Astrocyte (in vitro differentiated cells and primary cell): ENCODE measurements at regions not wholly inside any gene's neighbourhood (a gene's known extent, or its start where the extent isn't known, plus 50 kb on each side); places are given as distances from the start of the nearest gene placed in this dataset.

ENCODE experiments used
- DNase-seq: peaks from one replicate; pipeline ENCODE4 v3.0.0-alpha.2; 2010; ENCODE audit warnings: low read depth
- FAIRE-seq: peaks from 2 replicates; lab custom pipeline; 2011; peaks lifted over from hg19 to GRCh38; lab: Jason Lieb, UNC
- H2AFZ ChIP-seq: 2 replicates; pipeline ENCODE4 v1.6.0; 2012; ENCODE audit warnings: low read depth, low read length, inconsistent platforms
- H3K27ac ChIP-seq: 2 replicates; pipeline ENCODE4 v1.5.1; 2011; ENCODE audit warnings: low read depth, low read length, inconsistent platforms
- H3K27me3 ChIP-seq: 2 replicates; pipeline ENCODE4 v1.6.0; 2011; ENCODE audit warnings: low read length, inconsistent platforms; ENCODE audit not compliant: insufficient read depth
- H3K36me3 ChIP-seq: 2 replicates; pipeline ENCODE4 v1.5.1; 2011; ENCODE audit warnings: low read length, inconsistent platforms; ENCODE audit not compliant: insufficient read depth
- H3K4me1 ChIP-seq: 2 replicates; pipeline ENCODE4 v1.5.1; 2011; ENCODE audit warnings: low read length, inconsistent platforms; ENCODE audit not compliant: insufficient read depth
- H3K4me2 ChIP-seq: 2 replicates; pipeline ENCODE4 v1.6.0; 2012; ENCODE audit warnings: low read length, inconsistent platforms
- H3K4me3 ChIP-seq: 2 replicates; pipeline ENCODE4 v1.5.1; 2011; ENCODE audit warnings: low read depth, mild to moderate bottlenecking, low read length, inconsistent platforms; ENCODE audit not compliant: insufficient read depth
- H3K79me2 ChIP-seq: 2 replicates; pipeline ENCODE4 v1.6.0; 2012; ENCODE audit warnings: mild to moderate bottlenecking, low read length, inconsistent platforms; ENCODE audit not compliant: insufficient read depth
- H3K9ac ChIP-seq: 2 replicates; pipeline ENCODE4 v1.6.0; 2012; ENCODE audit warnings: mild to moderate bottlenecking, low read length, inconsistent platforms
- H3K9me3 ChIP-seq: 2 replicates; pipeline ENCODE4 v1.5.1; 2012; ENCODE audit warnings: low read depth, mild to moderate bottlenecking, low read length, inconsistent platforms; ENCODE audit not compliant: insufficient read depth
- H4K20me1 ChIP-seq: 2 replicates; pipeline ENCODE4 v1.6.0; 2012; ENCODE audit warnings: low read length, inconsistent platforms; ENCODE audit not compliant: insufficient read depth
- H3K27ac Mint-ChIP-seq: one replicate; pipeline ENCODE4 v1.8.0; 2021; ENCODE audit warnings: mild to moderate bottlenecking, mixed read lengths; ENCODE audit not compliant: unreplicated experiment
- H3K27me3 Mint-ChIP-seq: one replicate; pipeline ENCODE4 v1.8.0; 2021; ENCODE audit warnings: low read depth, mixed read lengths; ENCODE audit not compliant: unreplicated experiment
- H3K36me3 Mint-ChIP-seq: one replicate; pipeline ENCODE4 v1.8.0; 2021; ENCODE audit warnings: low read depth, mixed read lengths; ENCODE audit not compliant: unreplicated experiment
- H3K4me1 Mint-ChIP-seq: one replicate; pipeline ENCODE4 v1.8.0; 2021; ENCODE audit warnings: low read depth, mixed read lengths; ENCODE audit not compliant: unreplicated experiment
- H3K4me3 Mint-ChIP-seq: one replicate; pipeline ENCODE4 v1.8.0; 2021; ENCODE audit warnings: mild to moderate bottlenecking, moderate library complexity, mixed read lengths; ENCODE audit not compliant: unreplicated experiment
- H3K9me3 Mint-ChIP-seq: one replicate; pipeline ENCODE4 v1.8.0; 2021; ENCODE audit warnings: mild to moderate bottlenecking, mixed read lengths; ENCODE audit not compliant: unreplicated experiment
- EZH2 ChIP-seq: IDR thresholded peaks from 2 replicates; pipeline ENCODE4 v1.6.1; 2012; ENCODE audit warnings: mild to moderate bottlenecking, low read length, inconsistent platforms; ENCODE audit not compliant: insufficient read depth
- TF ChIP-seq, protein P1 (sequence below): IDR thresholded peaks from 2 replicates; pipeline ENCODE4 v1.5.1; 2011; ENCODE audit warnings: low read depth, mild to moderate bottlenecking, inconsistent platforms, low read length, moderate library complexity; ENCODE audit not compliant: insufficient read depth

DNA sequence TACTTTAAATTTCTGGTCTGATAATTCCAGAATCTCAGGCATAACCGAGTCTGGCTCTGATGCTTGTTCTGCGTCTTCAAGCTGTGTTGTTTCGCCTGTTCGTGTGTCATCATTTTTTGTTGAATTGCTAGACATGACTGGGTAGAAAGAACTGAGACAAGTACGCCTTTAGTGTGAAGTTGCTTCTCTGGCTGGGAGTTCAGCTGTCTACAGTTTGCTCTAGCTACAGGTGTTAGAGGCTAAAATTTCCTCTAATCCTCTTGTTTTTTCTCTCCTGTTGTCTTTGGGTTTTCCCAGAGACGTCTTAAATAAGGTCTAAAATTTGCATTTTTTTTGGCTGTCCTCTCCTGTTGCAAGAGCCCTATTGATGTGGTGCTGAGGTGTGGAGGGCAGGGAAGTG, 100.3 kb downstream of the FAM50B start:
- Histone ChIP-seq H3K4me2 (no peak overlapping the region), H4K20me1 (no peaks in the 10 kb centered on the region), H3K9me3 (no peaks in the 10 kb centered on the region), H2AFZ (no peak overlapping the region), H3K79me2 (no peaks in the 10 kb centered on the region), H3K4me3 (no peak overlapping the region), H3K36me3 (no peaks in the 10 kb centered on the region), H3K9ac (no peak overlapping the region), H3K27me3 (no peaks in the 10 kb centered on the region), H3K27ac (no peak overlapping the region), H3K4me1 (peaks cover 13% of the 10 kb centered on the region)
- no peak overlapping the region for H3K4me3 Mint-ChIP-seq
- peaks cover 3% of the 10 kb centered on the region for H3K27me3 Mint-ChIP-seq
- no peak overlapping the region for H3K27ac Mint-ChIP-seq
- no peaks in the 10 kb centered on the region for H3K9me3 Mint-ChIP-seq
- H3K4me1 Mint-ChIP-seq = peaks cover 5% of the 10 kb centered on the region
- TF ChIP-seq, protein P1, sequence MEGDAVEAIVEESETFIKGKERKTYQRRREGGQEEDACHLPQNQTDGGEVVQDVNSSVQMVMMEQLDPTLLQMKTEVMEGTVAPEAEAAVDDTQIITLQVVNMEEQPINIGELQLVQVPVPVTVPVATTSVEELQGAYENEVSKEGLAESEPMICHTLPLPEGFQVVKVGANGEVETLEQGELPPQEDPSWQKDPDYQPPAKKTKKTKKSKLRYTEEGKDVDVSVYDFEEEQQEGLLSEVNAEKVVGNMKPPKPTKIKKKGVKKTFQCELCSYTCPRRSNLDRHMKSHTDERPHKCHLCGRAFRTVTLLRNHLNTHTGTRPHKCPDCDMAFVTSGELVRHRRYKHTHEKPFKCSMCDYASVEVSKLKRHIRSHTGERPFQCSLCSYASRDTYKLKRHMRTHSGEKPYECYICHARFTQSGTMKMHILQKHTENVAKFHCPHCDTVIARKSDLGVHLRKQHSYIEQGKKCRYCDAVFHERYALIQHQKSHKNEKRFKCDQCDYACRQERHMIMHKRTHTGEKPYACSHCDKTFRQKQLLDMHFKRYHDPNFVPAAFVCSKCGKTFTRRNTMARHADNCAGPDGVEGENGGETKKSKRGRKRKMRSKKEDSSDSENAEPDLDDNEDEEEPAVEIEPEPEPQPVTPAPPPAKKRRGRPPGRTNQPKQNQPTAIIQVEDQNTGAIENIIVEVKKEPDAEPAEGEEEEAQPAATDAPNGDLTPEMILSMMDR = no peak
- no peak for TF ChIP-seq EZH2
- DNase-seq (no peak), FAIRE-seq (no peak)
- no peaks in the 10 kb centered on the region for H3K36me3 Mint-ChIP-seq

DNA sequence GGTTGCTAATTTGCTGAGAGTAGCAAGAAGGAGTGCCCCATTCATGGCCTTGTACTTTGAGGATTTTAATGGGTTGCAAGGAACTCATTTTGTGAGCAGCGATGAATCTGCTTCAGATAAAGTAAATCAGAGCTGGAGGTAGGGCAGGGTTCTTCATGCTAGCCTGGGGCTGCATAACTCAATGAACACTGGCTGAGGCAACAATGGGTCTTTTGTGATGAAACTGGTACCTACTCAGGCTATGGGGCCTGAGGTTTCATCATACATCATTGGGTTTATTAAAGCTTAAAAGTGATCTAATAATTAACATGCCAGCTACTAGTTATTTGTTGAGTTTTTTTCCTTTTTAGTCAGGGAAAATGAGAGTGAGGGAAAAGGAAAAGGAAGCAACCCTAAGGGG, 106.9 kb downstream of the FAM50B start:
- no peak overlapping the region for H3K4me2 ChIP-seq
- DNase-seq = no peak
- H3K27me3 ChIP-seq = no peaks in the 10 kb centered on the region
- H3K9ac ChIP-seq = no peak overlapping the region
- H3K4me1 Mint-ChIP-seq = peaks cover 10% of the 10 kb centered on the region
- H3K4me3 ChIP-seq = no peak overlapping the region
- H2AFZ ChIP-seq = no peak overlapping the region
- no peak overlapping the region for H3K27ac Mint-ChIP-seq
- TF ChIP-seq, protein P1 = no peak
- TF ChIP-seq EZH2 = no peak
- no peaks in the 10 kb centered on the region for H3K79me2 ChIP-seq
- no peak overlapping the region for H3K27ac ChIP-seq
- no peak overlapping the region for H3K4me3 Mint-ChIP-seq
- no peaks in the 10 kb centered on the region for H3K9me3 ChIP-seq
- H3K9me3 Mint-ChIP-seq = no peaks in the 10 kb centered on the region
- H4K20me1 ChIP-seq = no peaks in the 10 kb centered on the region
- no peaks in the 10 kb centered on the region for H3K36me3 ChIP-seq
- peaks cover 7% of the 10 kb centered on the region for H3K4me1 ChIP-seq
- no peaks in the 10 kb centered on the region for H3K36me3 Mint-ChIP-seq
- no peaks in the 10 kb centered on the region for H3K27me3 Mint-ChIP-seq
- FAIRE-seq = no peak

DNA sequence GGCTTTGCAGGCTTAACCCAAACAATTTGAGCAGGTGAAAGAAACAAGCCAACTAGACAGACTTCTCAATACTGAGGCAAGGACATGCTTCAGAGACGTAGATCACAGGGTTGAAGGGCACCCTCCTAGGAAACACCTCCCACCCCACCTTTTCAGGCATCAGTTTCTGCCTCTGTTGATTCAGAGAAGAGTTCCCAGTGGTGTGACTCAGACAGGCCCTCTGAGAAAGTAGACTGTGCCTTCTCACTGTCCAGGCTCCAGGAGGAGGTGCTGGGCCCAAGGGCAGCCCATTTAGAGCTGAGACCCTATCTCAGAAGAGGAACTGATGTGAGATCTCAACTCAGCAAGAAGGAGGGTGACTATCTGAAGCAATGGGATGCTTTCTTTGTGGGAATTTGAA, 108.1 kb downstream of the FAM50B start:
- no peaks in the 10 kb centered on the region for H3K9me3 ChIP-seq
- H3K4me1 ChIP-seq = peaks cover 18% of the 10 kb centered on the region
- no peaks in the 10 kb centered on the region for H4K20me1 ChIP-seq
- FAIRE-seq (no peak), DNase-seq (no peak)
- no peak overlapping the region for H3K27ac ChIP-seq
- no peaks in the 10 kb centered on the region for H3K36me3 ChIP-seq
- Mint-ChIP-seq H3K9me3 (no peaks in the 10 kb centered on the region), H3K27ac (peak overlapping the region; percentile 45), H3K4me3 (no peak overlapping the region), H3K36me3 (no peaks in the 10 kb centered on the region), H3K27me3 (no peaks in the 10 kb centered on the region), H3K4me1 (peaks cover 19% of the 10 kb centered on the region)
- H3K4me2 ChIP-seq = no peak overlapping the region
- no peak overlapping the region for H3K9ac ChIP-seq
- TF ChIP-seq, protein P1 = no peak
- no peak for TF ChIP-seq EZH2
- no peaks in the 10 kb centered on the region for H3K79me2 ChIP-seq
- no peak overlapping the region for H3K4me3 ChIP-seq
- no peaks in the 10 kb centered on the region for H3K27me3 ChIP-seq
- H2AFZ ChIP-seq = no peak overlapping the region
